A549 (cell line): ENCODE measurements at regions not wholly inside any gene's neighbourhood (a gene's known extent, or its start where the extent isn't known, plus 50 kb on each side); places are given as distances from the start of the nearest gene placed in this dataset.

Experiments used
- ATAC-seq, 2 experiments: fragments of 200-7000 bp in 1 of 2; fragments of >200 bp in 1 of 2; cut with Nextera tagmentation in 1 of 2; cut with Tn5 transposase in 1 of 2; 3 replicates each; pipeline versions ENCODE4 v1.8.0 to v1.9.1; 2018 to 2020; ENCODE audit warnings: mild to moderate bottlenecking in 1 of 2, moderate library complexity in 1 of 2
- CTCF ChIA-PET: fragments of 300-600 bp; sonication (Branson Sonifier 250); formaldehyde crosslinking; extraction: SDS; loops from one replicate; lab custom pipeline; 2021; ENCODE audit warnings: antibody characterized with exemption, inconsistent platforms; lab: Yijun Ruan, JAX
- POLR2A ChIA-PET: fragments of 350-600 bp; formaldehyde crosslinking; extraction: SDS; loops from one replicate; lab custom pipeline; 2021; ENCODE audit warnings: antibody characterized with exemption, inconsistent platforms; lab: Yijun Ruan, JAX
- DNase-seq, 2 experiments: peaks; one replicate each; pipeline versions ENCODE4 v3.0.0 to v3.0.0-alpha.2; 2011 to 2016; ENCODE audit warnings: low read depth in 1 of 2, low spot score in 1 of 2
- FAIRE-seq: peaks from 2 replicates; lab custom pipeline; 2011; peaks lifted over from hg19 to GRCh38; lab: Jason Lieb, UNC
- H3K27ac ChIP-seq, 2 experiments: fragments of >200 bp; sonication (Bioruptor Twin); formaldehyde crosslinking; 3 replicates each; pipeline ENCODE4 v1.5.1; 2016 to 2017
- H3K4me1 ChIP-seq: fragments of >200 bp; sonication (Bioruptor Twin); formaldehyde crosslinking; 3 replicates; pipeline ENCODE4 v1.6.1; 2016
- H3K4me2 ChIP-seq: fragments of >200 bp; sonication (Bioruptor Twin); formaldehyde crosslinking; 3 replicates; pipeline ENCODE4 v1.6.1; 2016
- H3K4me3 ChIP-seq: fragments of >200 bp; sonication (Bioruptor Twin); formaldehyde crosslinking; 3 replicates; pipeline ENCODE4 v1.5.1; 2016
- H3K9me3 ChIP-seq: fragments of >200 bp; sonication (Bioruptor Twin); formaldehyde crosslinking; 3 replicates; pipeline ENCODE4 v1.6.1; 2016
- CBX8 ChIP-seq: fragments of 200-600 bp; sonication (generic); IDR thresholded peaks from 2 replicates; pipeline ENCODE4 v1.6.1; 2016
- CEBPB ChIP-seq, 2 experiments: fragments of >200 bp in 1 of 2; sonication (Bioruptor Twin) in 1 of 2; formaldehyde crosslinking in 1 of 2; IDR thresholded peaks; 2 replicates each; pipeline ENCODE4 v1.6.1; 2012 to 2016
- CHD2 ChIP-seq: fragments of 150-350 bp; IDR thresholded peaks from 2 replicates; pipeline ENCODE4 v1.6.1; 2014; ENCODE audit warnings: low read length; ENCODE audit not compliant: partially characterized antibody
- EHF ChIP-seq: fragments of 250-450 bp; sonication (Bioruptor Pico); IDR thresholded peaks from 2 replicates; pipeline ENCODE4 v1.5.0; 2020; ENCODE audit warnings: mild to moderate bottlenecking
- EHMT2 ChIP-seq: fragments of 200-600 bp; sonication (generic); IDR thresholded peaks from 2 replicates; pipeline ENCODE4 v1.6.1; 2016; ENCODE audit warnings: antibody characterized with exemption, low read depth, mild to moderate bottlenecking, moderate library complexity
- FOXS1 ChIP-seq: fragments of 250-450 bp; sonication (Bioruptor Pico); IDR thresholded peaks from 2 replicates; pipeline ENCODE4 v1.5.0; 2020; ENCODE audit warnings: mild to moderate bottlenecking, moderate library complexity
- HEYL ChIP-seq: fragments of 250-450 bp; sonication (Bioruptor Pico); IDR thresholded peaks from 2 replicates; pipeline ENCODE4 v1.8.0; 2021; ENCODE audit warnings: mild to moderate bottlenecking, moderate library complexity
- HOXA7 ChIP-seq: fragments of 250-450 bp; sonication (Bioruptor Pico); IDR thresholded peaks from 2 replicates; pipeline ENCODE4 v1.5.0; 2020; ENCODE audit warnings: mild to moderate bottlenecking, moderate library complexity
- HOXB13 ChIP-seq: fragments of 250-450 bp; sonication (Bioruptor Pico); IDR thresholded peaks from 2 replicates; pipeline ENCODE4 v1.5.0; 2020; ENCODE audit warnings: low read depth, mild to moderate bottlenecking, moderate library complexity
- HOXB5 ChIP-seq: fragments of 250-450 bp; sonication (Bioruptor Pico); IDR thresholded peaks from 2 replicates; pipeline ENCODE4 v1.5.0; 2020; ENCODE audit warnings: mild to moderate bottlenecking, moderate library complexity
- KDM5A ChIP-seq: fragments of 200-600 bp; sonication (generic); IDR thresholded peaks from 2 replicates; pipeline ENCODE4 v1.6.1; 2016; ENCODE audit warnings: antibody characterized with exemption, mild to moderate bottlenecking
- NFE2L2 ChIP-seq: fragments of 150-350 bp; conservative IDR thresholded peaks from 2 replicates; pipeline ENCODE4 v1.6.1; 2014; ENCODE audit warnings: low read length
- NPAS2 ChIP-seq: fragments of 250-450 bp; sonication (Bioruptor Pico); IDR thresholded peaks from 2 replicates; pipeline ENCODE4 v1.8.0; 2022; ENCODE audit warnings: mild to moderate bottlenecking, moderate library complexity, borderline replicate concordance
- NR3C1 ChIP-seq: fragments of >200 bp; sonication (Bioruptor Twin); formaldehyde crosslinking; IDR thresholded peaks from 3 replicates; pipeline ENCODE4 v1.6.1; 2017
- PHF8 ChIP-seq: fragments of 200-600 bp; sonication (generic); IDR thresholded peaks from 2 replicates; pipeline ENCODE4 v1.6.1; 2016; ENCODE audit warnings: low read depth, mild to moderate bottlenecking, antibody characterized with exemption, moderate library complexity, borderline replicate concordance
- RARB ChIP-seq: fragments of 250-450 bp; sonication (Bioruptor Pico); IDR thresholded peaks from 2 replicates; pipeline ENCODE4 v1.8.0; 2021; ENCODE audit warnings: mild to moderate bottlenecking, moderate library complexity
- RCOR1 ChIP-seq: fragments of 150-350 bp; IDR thresholded peaks from 2 replicates; pipeline ENCODE4 v1.6.1; 2014; ENCODE audit warnings: antibody characterized with exemption, low read length, low read depth
- RFX5 ChIP-seq: fragments of 450-650 bp; IDR thresholded peaks from 2 replicates; pipeline ENCODE4 v1.7.1; 2014; ENCODE audit warnings: antibody characterized with exemption, mild to moderate bottlenecking, moderate library complexity
- TFCP2L1 ChIP-seq: fragments of 250-450 bp; sonication (Bioruptor Pico); IDR thresholded peaks from 2 replicates; pipeline ENCODE4 v1.5.0; 2021; ENCODE audit warnings: mild to moderate bottlenecking
- TP53 ChIP-seq: fragments of 250-450 bp; sonication (Bioruptor Pico); IDR thresholded peaks from 2 replicates; pipeline ENCODE4 v1.5.0; 2021; ENCODE audit warnings: mild to moderate bottlenecking, moderate library complexity
- ZNF302 ChIP-seq: fragments of 250-450 bp; sonication (Bioruptor Pico); IDR thresholded peaks from 2 replicates; pipeline ENCODE4 v1.9.0; 2021; ENCODE audit warnings: inconsistent platforms, mild to moderate bottlenecking, moderate library complexity
- WGBS: methylation state at CpG from one replicate; pipeline ENCODE4 v1.1.6; 2017; ENCODE audit errors: missing lambda C conversion rate; 5-methylcytosine and 5-hydroxymethylcytosine counted together
- TF ChIP-seq, protein P1 (sequence below): fragments of 150-350 bp; IDR thresholded peaks from 2 replicates; pipeline ENCODE4 v1.6.1; 2014; ENCODE audit warnings: low read depth, mild to moderate bottlenecking, low read length
- TF ChIP-seq, protein P2 (sequence below): fragments of 250-450 bp; sonication (Bioruptor Pico); IDR thresholded peaks from 2 replicates; pipeline ENCODE4 v1.5.0; 2020; ENCODE audit warnings: low read depth, mild to moderate bottlenecking, moderate library complexity
- TF ChIP-seq, protein P3 (sequence below): IDR thresholded peaks from 2 replicates; pipeline ENCODE4 v1.6.1; 2012; ENCODE audit warnings: low read depth, borderline replicate concordance

DNA sequence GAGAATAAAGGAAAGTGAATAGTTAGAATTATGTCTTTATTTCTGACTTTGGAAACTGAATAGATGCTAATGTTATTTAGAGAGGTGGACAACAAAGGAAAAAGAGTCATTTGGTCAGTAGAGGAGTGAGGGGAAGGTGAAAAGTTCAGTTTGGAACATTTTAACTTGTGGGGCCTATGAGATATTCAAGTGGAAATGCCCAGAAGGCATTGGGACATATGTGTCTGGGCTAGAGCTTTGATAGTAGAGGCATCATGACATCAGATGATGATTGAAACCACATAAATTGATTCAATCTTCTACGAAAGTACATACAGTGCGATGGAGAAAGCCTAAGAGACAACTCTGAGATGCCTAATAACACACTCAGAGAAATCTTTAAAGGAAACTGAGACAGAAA is 151.7 kb upstream of the COL11A1 start:
- Histone ChIP-seq H3K4me3 (no peak overlapping the region), H3K4me1 (no peaks in the 10 kb centered on the region), H3K27ac (no peak overlapping the region), H3K4me2 (no peak overlapping the region), H3K9me3 (no peaks in the 10 kb centered on the region)
- ChIA-PET POLR2A (no interaction called here), CTCF (no interaction called here)
- no peak for TF ChIP-seq HEYL
- TF ChIP-seq, protein P1, sequence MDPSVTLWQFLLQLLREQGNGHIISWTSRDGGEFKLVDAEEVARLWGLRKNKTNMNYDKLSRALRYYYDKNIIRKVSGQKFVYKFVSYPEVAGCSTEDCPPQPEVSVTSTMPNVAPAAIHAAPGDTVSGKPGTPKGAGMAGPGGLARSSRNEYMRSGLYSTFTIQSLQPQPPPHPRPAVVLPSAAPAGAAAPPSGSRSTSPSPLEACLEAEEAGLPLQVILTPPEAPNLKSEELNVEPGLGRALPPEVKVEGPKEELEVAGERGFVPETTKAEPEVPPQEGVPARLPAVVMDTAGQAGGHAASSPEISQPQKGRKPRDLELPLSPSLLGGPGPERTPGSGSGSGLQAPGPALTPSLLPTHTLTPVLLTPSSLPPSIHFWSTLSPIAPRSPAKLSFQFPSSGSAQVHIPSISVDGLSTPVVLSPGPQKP = no peak
- TF ChIP-seq CBX8 = no peak
- TF ChIP-seq EHF (CRISPR knock-in tag) = no peak
- TF ChIP-seq, protein P2, sequence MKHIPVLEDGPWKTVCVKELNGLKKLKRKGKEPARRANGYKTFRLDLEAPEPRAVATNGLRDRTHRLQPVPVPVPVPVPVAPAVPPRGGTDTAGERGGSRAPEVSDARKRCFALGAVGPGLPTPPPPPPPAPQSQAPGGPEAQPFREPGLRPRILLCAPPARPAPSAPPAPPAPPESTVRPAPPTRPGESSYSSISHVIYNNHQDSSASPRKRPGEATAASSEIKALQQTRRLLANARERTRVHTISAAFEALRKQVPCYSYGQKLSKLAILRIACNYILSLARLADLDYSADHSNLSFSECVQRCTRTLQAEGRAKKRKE (CRISPR knock-in tag) = no peak
- TF ChIP-seq PHF8 = no peak
- TF ChIP-seq CHD2 = no peak
- 54% methylated on average over 2 of the region's 2 CpGs for WGBS
- DNase-seq (no peak), FAIRE-seq (no peak), ATAC-seq (no peak)

DNA sequence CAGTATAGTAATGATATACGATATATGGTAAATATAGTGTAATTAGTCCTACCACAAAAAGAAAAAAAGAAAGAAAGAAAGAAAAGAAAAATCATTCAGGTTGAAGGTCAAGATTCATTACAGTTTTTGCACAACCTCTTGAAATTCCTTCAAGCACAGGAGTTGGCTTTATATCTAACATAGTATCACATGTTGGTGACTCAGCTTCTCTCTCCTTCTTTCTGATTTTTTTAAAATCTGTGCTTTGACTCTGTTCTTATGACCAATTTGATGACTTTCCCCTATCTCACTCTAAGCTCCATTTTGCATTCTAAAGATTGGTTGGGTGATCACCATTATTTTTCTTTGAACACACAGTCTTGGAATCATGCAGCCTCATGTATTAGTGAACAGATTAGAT is 148.2 kb upstream of the COL11A1 start:
- TF ChIP-seq, protein P2 (CRISPR knock-in tag) = no peak
- TF ChIP-seq RARB (CRISPR knock-in tag) (no peak), HOXB13 (CRISPR knock-in tag) (no peak), NPAS2 (CRISPR knock-in tag) (no peak), NFE2L2 (no peak), TFCP2L1 (CRISPR knock-in tag) (no peak), HOXB5 (CRISPR knock-in tag) (no peak), RCOR1 (no peak), TP53 (CRISPR knock-in tag) (no peak)
- TF ChIP-seq, protein P3, sequence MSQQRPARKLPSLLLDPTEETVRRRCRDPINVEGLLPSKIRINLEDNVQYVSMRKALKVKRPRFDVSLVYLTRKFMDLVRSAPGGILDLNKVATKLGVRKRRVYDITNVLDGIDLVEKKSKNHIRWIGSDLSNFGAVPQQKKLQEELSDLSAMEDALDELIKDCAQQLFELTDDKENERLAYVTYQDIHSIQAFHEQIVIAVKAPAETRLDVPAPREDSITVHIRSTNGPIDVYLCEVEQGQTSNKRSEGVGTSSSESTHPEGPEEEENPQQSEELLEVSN = no peak
- POLR2A ChIA-PET = no interaction called here
- no peak overlapping the region for H3K27ac ChIP-seq
- ATAC-seq (no peak), DNase-seq (no peak), FAIRE-seq (no peak)
- CTCF ChIA-PET = no interaction called here
- no peak overlapping the region for H3K4me3 ChIP-seq
- WGBS = 77% methylated on average over 1 of the region's 1 CpG
- no peak overlapping the region for H3K4me2 ChIP-seq
- no peaks in the 10 kb centered on the region for H3K9me3 ChIP-seq
- H3K4me1 ChIP-seq = no peaks in the 10 kb centered on the region

DNA sequence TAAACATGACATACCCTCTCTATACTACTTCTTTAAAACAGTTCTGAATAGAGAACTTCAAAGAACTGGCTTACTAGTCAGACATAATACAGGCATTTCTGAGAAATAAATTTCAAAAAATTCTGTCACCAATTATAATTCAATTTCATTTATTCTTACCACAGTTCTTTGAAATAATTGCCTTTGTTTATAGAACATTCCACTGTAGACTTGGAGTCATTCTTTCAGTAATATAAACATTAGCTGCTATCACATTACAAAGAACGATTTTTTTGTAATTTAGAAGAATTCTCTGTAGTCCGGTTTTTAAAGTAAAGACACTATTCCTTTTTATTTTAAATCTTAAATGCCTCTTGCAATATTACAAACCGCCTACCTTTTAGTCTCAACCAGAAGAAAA is 146.4 kb upstream of the COL11A1 start:
- ATAC-seq (no peak), FAIRE-seq (no peak), DNase-seq (no peak)
- Histone ChIP-seq H3K4me2 (no peak overlapping the region), H3K9me3 (no peaks in the 10 kb centered on the region), H3K4me1 (peaks cover 5% of the 10 kb centered on the region; the same call in 2 of the 3 replicates), H3K27ac (no peak overlapping the region), H3K4me3 (no peak overlapping the region)
- 34% methylated on average over 3 of the region's 3 CpGs for whole genome bisulfite sequencing
- POLR2A ChIA-PET = no interaction called here
- TF ChIP-seq NR3C1 (no peak), EHMT2 (no peak), CEBPB (IDR thresholded peaks at IDR 0.05) (no peak), RCOR1 (no peak), ZNF302 (CRISPR knock-in tag) (no peak), FOXS1 (CRISPR knock-in tag) (no peak), KDM5A (no peak), HOXA7 (CRISPR knock-in tag) (no peak), RFX5 (no peak)
- TF ChIP-seq, protein P1 = no peak
- CTCF ChIA-PET = no interaction called here
